ENCODE measurements at regions not wholly inside any gene's neighbourhood (a gene's known extent, or its start where the extent isn't known, plus 50 kb on each side); places are given as distances from the start of the nearest gene placed in this dataset.

DNA sequence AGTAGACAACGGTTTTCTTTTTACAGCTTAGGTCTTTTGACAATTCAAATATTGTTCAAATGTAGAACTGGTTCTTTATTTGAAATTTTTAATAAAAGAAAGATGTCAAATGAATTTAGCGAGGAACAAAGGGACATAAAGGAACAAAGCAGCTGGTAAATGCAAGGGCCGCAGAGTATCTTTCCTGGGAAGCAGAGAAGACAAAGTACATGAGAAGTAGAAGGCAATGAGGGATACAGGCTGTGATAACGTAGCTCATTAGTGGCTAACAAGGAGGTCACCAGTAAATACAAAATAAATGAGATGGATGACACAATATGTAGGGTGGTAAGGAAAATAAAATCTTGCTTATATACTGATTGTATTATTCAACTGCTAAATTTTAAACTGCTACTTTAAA, 762.8 kb downstream of the VGLL3 start:
- ATAC-seq (ENCODE audit: low FRiP score): no peak
- TF ChIP-seq, protein P1, sequence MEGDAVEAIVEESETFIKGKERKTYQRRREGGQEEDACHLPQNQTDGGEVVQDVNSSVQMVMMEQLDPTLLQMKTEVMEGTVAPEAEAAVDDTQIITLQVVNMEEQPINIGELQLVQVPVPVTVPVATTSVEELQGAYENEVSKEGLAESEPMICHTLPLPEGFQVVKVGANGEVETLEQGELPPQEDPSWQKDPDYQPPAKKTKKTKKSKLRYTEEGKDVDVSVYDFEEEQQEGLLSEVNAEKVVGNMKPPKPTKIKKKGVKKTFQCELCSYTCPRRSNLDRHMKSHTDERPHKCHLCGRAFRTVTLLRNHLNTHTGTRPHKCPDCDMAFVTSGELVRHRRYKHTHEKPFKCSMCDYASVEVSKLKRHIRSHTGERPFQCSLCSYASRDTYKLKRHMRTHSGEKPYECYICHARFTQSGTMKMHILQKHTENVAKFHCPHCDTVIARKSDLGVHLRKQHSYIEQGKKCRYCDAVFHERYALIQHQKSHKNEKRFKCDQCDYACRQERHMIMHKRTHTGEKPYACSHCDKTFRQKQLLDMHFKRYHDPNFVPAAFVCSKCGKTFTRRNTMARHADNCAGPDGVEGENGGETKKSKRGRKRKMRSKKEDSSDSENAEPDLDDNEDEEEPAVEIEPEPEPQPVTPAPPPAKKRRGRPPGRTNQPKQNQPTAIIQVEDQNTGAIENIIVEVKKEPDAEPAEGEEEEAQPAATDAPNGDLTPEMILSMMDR (IDR thresholded peaks at IDR 0.05): no peak
- no peak for DNase-seq (ENCODE audit: low spot score)

DNA sequence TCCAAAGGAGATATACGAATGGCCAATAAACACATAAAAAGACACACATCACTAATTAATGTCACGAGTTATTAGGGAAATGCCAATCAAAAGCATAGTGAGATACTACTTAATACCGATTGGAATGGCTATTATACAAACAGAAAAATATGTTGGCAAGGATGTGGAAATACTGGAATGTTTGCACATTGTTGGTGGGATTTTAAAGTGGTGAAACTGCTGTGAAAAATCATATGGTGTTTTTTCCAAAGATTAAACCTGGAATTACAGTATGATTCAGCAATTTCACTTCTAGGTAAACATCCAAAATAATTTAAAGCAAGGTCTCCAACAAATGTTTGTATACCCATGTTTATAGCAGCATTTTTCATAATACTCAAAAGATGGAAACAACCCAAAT, 765.5 kb downstream of the VGLL3 start:
- TF ChIP-seq, protein P1 (IDR thresholded peaks at IDR 0.05): no peak
- DNase-seq (ENCODE audit: low spot score): no peak
- ATAC-seq (ENCODE audit: low FRiP score): no peak

GRCh38 chr3:86221601-86222000, 769.3 kb downstream of the VGLL3 start:
- no peak for ATAC-seq (ENCODE audit: low FRiP score)
- TF ChIP-seq, protein P1 (IDR thresholded peaks at IDR 0.05): no peak
- DNase-seq (ENCODE audit: low spot score): no peak

DNA sequence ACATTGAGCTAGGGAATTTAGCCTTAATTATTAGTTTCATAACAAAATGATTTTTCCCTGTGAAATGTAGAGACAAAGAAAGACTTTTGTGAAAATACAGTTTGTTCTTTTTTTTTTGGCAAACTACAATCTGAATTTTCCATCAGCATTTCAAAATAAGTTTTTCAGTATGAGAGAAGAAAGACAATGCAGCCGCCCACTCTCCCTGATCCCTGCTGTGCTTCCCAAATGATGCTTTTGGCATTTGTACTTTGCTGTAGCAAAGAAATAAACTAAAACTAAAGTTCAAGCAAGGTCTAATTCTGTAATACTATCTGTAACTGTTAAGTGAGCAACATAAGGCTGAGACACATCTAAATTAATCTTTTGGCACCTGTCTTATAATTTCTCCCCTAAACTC, 782.2 kb downstream of the VGLL3 start:
- DNase-seq (ENCODE audit: low spot score): no peak
- TF ChIP-seq, protein P1 (IDR thresholded peaks at IDR 0.05): no peak
- no peak for ATAC-seq (ENCODE audit: low FRiP score)

- TF ChIP-seq, protein P1 (IDR thresholded peaks at IDR 0.05): no peak
- no peak for DNase-seq (ENCODE audit: low spot score)
- ATAC-seq (ENCODE audit: low FRiP score): no peak
Measured at GRCh38 chr3:86182606-86183005, 808.3 kb downstream of the VGLL3 start.

DNA sequence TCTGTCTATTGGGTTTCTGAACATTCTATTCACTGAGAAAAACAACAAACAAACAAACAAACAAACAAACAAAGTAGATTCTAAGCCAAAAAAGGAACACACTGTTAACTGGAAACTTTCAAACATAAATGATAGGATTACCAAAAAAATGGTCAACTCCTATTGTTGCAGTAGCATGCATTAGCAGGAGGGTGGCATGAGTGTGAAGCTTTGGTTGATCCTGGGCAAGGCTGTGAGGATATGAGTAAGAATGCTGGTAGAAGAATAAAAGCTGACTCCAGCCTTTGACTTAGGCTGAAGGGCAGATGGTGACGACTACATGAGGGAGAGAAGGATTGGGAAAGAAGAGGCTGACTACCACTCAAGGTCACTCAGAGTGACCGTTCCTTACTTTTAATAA, 810.3 kb downstream of the VGLL3 start:
- TF ChIP-seq, protein P1 (IDR thresholded peaks at IDR 0.05): no peak
- ATAC-seq (ENCODE audit: low FRiP score): no peak
- DNase-seq (ENCODE audit: low spot score): no peak

DNA sequence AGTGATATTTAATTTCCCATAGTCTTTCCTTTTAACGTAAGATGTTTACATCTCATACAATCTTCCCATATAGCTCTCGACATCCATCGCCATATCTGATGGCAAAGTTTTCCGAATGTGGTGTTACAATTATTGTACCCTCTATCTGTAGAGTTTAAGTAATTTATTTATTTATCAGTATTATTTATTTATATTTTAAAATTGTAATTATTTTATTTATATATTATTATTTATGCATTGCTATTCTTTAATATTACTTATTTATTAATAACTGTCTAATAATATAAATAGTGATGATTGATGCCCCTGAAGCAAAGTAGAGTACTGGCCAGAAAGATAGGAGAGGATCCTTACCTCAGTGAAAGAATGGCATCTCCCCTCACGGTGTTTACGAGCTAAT, 812.9 kb downstream of the VGLL3 start:
- TF ChIP-seq, protein P1 (IDR thresholded peaks at IDR 0.05): no peak

More for the DNA sequence above, 812.9 kb downstream of the VGLL3 start:
- no peak for ATAC-seq (ENCODE audit: low FRiP score)
- DNase-seq (ENCODE audit: low spot score): no peak

Measured in omental fat pad (tissue), 3 donors.